GM13976 (cell line): ENCODE measurements at regions not wholly inside any gene's neighbourhood (a gene's known extent, or its start where the extent isn't known, plus 50 kb on each side); places are given as distances from the start of the nearest gene placed in this dataset.

Experiments used
- DNase-seq: peaks from one replicate; pipeline ENCODE4 v3.0.0; 2012; ENCODE audit warnings: low spot score
- in situ Hi-C: fragments of 300-500 bp; cut with MboI; formaldehyde crosslinking; loops from one replicate; pipeline ENCODE4 v1.12.0; 2022; ENCODE audit warnings: low sequenced_read_pairs, mixed read lengths, inconsistent platforms; ENCODE audit not compliant: unreplicated experiment
- TF ChIP-seq, protein P1 (sequence below): IDR thresholded peaks from 2 replicates; pipeline ENCODE4 v1.5.1; 2012; ENCODE audit warnings: borderline replicate concordance, mild to moderate bottlenecking; ENCODE audit not compliant: insufficient read depth; ENCODE audit errors: extremely low read depth, missing control alignments, control extremely low read depth

DNA sequence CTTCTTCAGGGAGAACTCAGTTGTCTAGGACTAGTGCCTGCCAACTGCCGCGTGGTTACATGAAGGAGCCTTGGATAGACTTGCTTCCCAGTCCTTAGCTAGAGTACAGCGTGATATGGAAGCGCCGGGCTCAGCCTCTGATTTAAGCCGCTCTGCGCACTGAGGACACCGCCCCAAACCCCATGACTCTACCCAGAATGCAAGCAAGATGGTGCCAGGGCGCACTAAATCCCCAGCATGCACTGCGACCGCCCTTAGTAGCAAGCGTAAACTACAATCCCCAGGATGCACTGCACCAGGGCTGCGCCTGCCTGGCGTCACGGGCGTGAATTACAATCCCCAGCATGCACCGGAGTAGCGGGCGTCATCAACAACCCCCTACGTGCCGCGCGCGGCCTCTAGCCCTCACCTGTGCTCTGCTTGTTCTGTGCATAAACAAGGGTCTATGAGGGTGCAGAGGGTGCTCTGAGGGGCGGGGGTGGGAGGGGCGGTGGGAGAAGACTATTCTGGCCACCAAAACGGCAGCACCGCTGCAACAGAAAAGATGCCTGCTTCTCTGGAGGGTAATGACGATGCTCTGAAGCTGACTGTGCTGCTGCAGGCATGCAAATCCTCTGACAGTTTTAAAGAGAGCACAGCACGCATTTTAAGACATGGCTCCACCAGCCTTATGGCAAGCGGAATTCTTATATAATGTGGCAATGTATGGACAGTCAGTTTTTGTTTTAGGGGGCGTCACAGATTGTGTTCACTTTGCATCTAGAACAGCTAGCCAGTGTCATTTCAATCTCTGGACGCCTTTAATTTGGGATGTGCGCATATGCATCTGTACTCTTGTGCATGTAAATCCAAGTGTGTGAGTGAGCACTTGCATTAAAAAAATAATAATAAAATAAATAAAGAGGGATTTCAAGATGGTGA lies 282.5 kb upstream of the MYT1L start:
- in situ Hi-C loops, result no loop called here
- peak; percentile 84 for DNase-seq
- TF ChIP-seq, protein P1, sequence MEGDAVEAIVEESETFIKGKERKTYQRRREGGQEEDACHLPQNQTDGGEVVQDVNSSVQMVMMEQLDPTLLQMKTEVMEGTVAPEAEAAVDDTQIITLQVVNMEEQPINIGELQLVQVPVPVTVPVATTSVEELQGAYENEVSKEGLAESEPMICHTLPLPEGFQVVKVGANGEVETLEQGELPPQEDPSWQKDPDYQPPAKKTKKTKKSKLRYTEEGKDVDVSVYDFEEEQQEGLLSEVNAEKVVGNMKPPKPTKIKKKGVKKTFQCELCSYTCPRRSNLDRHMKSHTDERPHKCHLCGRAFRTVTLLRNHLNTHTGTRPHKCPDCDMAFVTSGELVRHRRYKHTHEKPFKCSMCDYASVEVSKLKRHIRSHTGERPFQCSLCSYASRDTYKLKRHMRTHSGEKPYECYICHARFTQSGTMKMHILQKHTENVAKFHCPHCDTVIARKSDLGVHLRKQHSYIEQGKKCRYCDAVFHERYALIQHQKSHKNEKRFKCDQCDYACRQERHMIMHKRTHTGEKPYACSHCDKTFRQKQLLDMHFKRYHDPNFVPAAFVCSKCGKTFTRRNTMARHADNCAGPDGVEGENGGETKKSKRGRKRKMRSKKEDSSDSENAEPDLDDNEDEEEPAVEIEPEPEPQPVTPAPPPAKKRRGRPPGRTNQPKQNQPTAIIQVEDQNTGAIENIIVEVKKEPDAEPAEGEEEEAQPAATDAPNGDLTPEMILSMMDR, result no peak

DNA sequence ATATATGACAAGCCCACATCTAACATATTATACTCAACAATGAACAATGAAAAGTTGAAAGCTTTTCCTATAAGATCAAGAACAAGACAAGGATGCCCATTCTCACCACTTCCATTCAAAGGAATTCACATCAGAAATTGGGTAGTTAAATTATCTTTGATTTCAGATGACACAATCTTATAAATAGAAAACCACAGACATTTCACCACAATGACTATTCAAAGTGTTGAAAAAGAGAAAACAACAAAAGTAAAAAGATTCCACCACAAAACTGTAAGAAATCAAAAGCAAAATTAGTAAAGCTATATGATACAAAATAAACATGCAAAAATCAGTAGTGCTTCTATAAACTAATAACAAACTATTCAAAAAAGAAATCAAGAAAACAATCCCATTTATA lies 279.7 kb upstream of the MYT1L start:
- TF ChIP-seq, protein P1, result no peak
- no peak for DNase-seq
- in situ Hi-C loops, result no loop called here

DNA sequence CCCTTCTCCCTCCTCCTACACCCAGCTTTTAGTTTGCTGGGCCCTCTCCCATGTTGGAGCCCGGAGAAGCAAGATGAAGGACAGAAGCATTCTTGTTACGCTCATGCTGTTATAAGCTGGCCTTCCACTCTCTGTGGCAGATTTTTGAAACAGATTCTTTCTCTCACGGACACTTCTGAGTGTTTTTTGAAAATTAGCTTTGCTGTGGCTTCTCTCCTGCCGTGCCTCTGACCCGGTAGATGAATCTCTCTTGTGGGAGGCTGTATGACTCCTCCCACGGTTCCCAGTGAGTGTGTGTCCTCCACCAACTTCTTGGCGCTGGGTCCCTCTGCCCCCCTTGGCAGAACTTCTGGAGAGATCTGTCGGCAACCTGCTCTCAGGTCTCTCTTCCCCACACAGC lies 269.3 kb upstream of the MYT1L start:
- DNase-seq, result no peak
- TF ChIP-seq, protein P1, result no peak
- in situ Hi-C loops, result no loop called here

DNA sequence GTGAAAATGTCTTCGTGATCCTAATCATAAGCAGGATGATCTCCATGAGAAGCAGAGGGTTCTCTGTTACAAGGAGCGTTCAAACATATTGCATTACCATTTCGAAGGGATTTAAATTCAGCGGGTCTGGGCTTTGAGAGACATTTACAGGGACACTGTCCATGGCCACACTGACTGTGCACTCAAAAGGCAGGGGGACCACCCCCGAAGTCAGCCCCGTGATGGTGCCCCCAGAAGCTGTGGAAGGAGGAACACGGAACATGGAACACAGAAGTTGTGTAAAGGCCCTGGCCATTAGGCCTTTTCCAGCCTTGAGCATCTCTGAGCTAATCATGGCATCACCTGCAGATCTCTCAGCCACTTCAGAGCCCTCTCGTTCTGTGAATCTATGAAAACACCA lies 268.4 kb upstream of the MYT1L start:
- DNase-seq, result no peak
- TF ChIP-seq, protein P1, result no peak
- in situ Hi-C loops, result no loop called here

DNA sequence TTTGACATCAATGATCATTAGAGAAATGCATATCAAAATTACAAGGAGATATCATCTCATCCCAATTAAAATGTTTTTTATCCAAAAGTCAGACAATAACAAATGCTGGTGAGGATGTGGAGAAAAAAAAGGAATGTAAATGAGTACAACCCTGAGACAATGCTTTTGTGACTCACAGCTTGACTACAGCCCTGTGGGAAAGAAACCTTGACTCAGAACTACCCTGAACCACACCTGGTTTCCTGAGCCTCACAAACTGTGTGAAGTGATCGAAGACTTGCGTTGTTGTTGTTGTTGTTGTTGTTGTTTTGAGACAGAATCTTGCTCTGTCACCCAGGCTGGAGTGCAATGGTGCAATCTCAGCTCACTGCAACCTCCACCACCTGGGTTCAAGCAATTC lies 266.6 kb upstream of the MYT1L start:
- DNase-seq, result no peak
- TF ChIP-seq, protein P1, result no peak
- in situ Hi-C loops, result no loop called here

DNA sequence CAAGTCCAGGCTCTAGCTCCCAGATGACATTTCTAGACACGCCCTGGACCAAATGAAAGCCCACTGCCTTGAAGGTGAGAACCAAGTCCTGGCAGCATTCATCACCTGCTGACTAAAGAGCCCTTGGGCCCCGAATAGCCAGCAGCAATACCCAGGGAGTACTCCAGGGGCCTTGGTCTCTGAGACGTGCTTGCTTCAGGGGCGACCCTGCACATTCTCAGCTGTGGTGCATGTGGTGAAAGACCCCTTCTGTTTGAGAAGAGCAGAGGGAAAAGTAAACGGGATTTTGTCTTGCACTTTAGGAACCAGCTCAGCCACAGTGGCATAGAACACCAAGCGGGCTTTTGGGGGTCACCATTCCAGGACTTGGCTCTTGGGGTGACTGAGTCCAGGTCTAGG lies 260.5 kb upstream of the MYT1L start:
- TF ChIP-seq, protein P1, result no peak
- DNase-seq, result no peak
- in situ Hi-C loops, result no loop called here
